LNCAP (cell line): ENCODE measurements at regions not wholly inside any gene's neighbourhood (a gene's known extent, or its start where the extent isn't known, plus 50 kb on each side); places are given as distances from the start of the nearest gene placed in this dataset.

Source experiments
- CTCF ChIP-seq: fragments of 450-650 bp; IDR thresholded peaks from 2 replicates; pipeline ENCODE4 v1.5.1; 2017; ENCODE audit warnings: mild to moderate bottlenecking

- TF ChIP-seq CTCF: no peak
Observed at GRCh38 chr13:83274679-83275078, 607.6 kb downstream of the SLITRK1 start.

- no peak for TF ChIP-seq CTCF
Observed at GRCh38 chr13:83272652-83273240, 609.5 kb downstream of the SLITRK1 start.

- TF ChIP-seq CTCF: no peak
Observed at GRCh38 chr13:83272076-83272475, 610.2 kb downstream of the SLITRK1 start.

DNA sequence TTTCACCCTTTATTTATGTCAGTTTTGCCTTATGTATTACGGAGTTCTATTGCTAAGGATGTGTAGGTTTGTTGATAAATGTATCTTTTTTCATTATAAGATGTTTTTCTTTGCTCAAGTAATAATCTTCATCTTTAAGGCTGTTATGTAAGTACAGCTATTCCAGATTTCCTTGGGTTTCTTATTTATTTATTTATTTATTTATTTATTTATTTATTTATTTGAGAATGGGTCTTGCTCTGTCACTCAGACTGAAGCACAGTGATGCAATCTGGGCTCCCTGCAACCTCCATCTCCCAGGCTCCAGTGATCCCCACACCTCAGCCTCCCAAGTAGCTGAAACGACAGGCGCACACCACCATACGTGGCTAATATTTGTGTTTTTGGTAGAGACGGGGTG, 617.0 kb downstream of the SLITRK1 start:
- no peak for TF ChIP-seq CTCF

DNA sequence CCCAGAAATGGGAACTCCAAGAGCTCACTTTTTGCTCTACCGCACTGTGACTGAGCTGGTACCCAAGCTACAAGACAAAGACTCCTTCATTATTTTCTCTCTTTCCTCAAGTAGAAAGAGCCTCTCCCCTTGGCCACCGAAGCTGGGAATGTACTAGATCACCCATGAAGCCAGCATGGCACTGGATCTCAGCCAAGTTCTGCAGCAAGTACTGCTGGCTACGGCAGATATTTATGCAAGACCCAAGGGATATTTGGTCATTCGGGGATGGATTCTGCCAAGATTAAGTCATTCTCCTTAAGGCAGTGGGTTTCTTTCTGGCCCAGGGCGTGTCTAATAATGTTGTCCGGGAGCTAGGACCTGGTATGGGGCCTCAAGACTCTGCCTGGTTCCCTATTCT, 633.5 kb downstream of the SLITRK1 start:
- TF ChIP-seq CTCF: no peak

DNA sequence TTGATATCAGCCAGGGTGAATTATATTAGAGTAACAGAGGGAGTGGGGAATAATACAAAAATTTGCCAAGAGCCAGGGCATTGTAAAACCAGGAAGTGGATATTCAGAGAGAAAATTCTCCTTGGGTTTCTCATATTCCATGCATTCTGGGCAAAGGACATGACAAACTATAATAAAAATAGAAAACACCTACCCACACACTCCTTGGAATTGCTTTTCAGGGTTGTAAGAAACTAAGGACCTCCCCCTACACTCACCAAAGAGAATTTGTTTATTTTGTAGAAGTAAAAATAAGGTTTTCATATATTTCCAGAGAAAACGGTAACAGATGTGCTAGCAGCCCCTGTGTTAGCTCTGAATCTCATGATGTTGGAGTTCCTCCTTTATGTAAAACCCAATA, 649.6 kb downstream of the SLITRK1 start:
- no peak for TF ChIP-seq CTCF

DNA sequence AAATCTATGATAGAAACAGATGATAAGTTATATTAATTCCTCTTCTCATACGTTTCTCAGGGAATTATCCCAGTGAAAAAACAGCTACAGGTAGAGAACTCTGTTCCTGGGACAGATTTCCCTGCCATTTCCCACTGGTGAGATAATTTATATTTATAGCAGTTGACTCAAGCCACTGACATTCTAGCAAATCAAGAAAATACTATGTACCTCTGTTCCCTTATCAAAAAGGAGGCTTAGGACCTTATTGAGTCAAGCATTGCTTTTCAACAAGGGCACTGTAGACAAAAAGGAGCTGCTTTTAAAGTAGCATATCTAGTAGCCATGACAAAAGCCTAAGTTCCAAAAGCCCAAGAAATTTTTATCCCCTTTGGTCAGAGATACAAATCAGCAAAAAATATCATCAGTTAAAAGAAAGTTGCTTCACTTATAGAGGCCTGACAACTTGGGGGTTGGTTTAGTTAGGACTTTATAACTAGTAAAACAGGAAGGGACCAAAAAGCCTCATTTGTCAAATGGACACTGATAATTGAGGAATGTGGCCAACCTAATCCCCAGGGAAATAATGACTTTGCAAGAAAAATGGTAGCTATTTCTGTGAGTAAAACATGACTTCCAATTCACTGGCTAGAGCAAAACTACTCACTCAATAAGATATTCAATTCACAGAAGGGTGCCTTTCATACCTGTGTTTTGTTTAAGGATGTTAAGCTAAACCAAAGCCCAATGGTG, 652.5 kb downstream of the SLITRK1 start:
- TF ChIP-seq CTCF: no peak
